Dedifferentiated amniotic fluid mesenchymal stem cell (primary cell): ENCODE measurements at regions not wholly inside any gene's neighbourhood (a gene's known extent, or its start where the extent isn't known, plus 50 kb on each side); places are given as distances from the start of the nearest gene placed in this dataset.
"Not testable (repeated sequence)": the region's sequence is repeated elsewhere in the genome, so short reads cannot be mapped to it uniquely, and the experiment has no call there.

Experiments used
- DNase-seq: peaks from one replicate; pipeline ENCODE4 v3.0.0-alpha.2; 2016; ENCODE audit errors: extremely low spot score

- DNase-seq, result no peak
These were observed 164.6 kb upstream of the DCC start for GRCh38 chr18:52175406-52175805.

- DNase-seq, result no peak
These were observed 156.9 kb upstream of the DCC start for GRCh38 chr18:52183107-52183506.

- DNase-seq, result no peak
These were observed 149.8 kb upstream of the DCC start for GRCh38 chr18:52190195-52190594.

GRCh38 chr18:52190631-52191030, 149.4 kb upstream of the DCC start:
- DNase-seq, result no peak

GRCh38 chr18:52200406-52200805, 139.6 kb upstream of the DCC start:
- no peak for DNase-seq

- no peak for DNase-seq
These were observed 138.9 kb upstream of the DCC start for GRCh38 chr18:52200921-52201663.

- no peak for DNase-seq
These were observed 131.4 kb upstream of the DCC start for GRCh38 chr18:52208646-52209045.

- DNase-seq, result no peak
These were observed 123.9 kb upstream of the DCC start for GRCh38 chr18:52216109-52216508.

- no peak for DNase-seq
These were observed 123.3 kb upstream of the DCC start for GRCh38 chr18:52216666-52217065.

- no peak for DNase-seq
These were observed 120.9 kb upstream of the DCC start for GRCh38 chr18:52219102-52219501.

GRCh38 chr18:52220062-52220591, 119.9 kb upstream of the DCC start:
- no peak for DNase-seq

GRCh38 chr18:52222211-52222610, 117.8 kb upstream of the DCC start:
- no peak for DNase-seq

- DNase-seq, result no peak
These were observed 112.5 kb upstream of the DCC start for GRCh38 chr18:52227536-52227935.

- no peak for DNase-seq
These were observed 111.8 kb upstream of the DCC start for GRCh38 chr18:52228166-52228565.

- DNase-seq, result no peak
These were observed 103.9 kb upstream of the DCC start for GRCh38 chr18:52236131-52236530.

GRCh38 chr18:52237551-52237950, 102.4 kb upstream of the DCC start:
- DNase-seq, result no peak

- no peak for DNase-seq
These were observed 97.3 kb upstream of the DCC start for GRCh38 chr18:52242711-52243110.

- DNase-seq, result no peak
These were observed 95.3 kb upstream of the DCC start for GRCh38 chr18:52244658-52245057.

GRCh38 chr18:52254367-52254766, 85.6 kb upstream of the DCC start:
- no peak for DNase-seq

GRCh38 chr18:52257417-52257816, 82.6 kb upstream of the DCC start:
- DNase-seq, result not testable (repeated sequence)

- DNase-seq, result no peak
These were observed 64.2 kb upstream of the DCC start for GRCh38 chr18:52275817-52276216.

GRCh38 chr18:52277785-52278184, 62.2 kb upstream of the DCC start:
- DNase-seq, result no peak

- DNase-seq, result no peak
These were observed 61.8 kb upstream of the DCC start for GRCh38 chr18:52278191-52278590.

GRCh38 chr18:52280702-52281101, 59.3 kb upstream of the DCC start:
- DNase-seq, result no peak
